Parathyroid adenoma (tissue), 2 donors: ENCODE measurements at regions not wholly inside any gene's neighbourhood (a gene's known extent, or its start where the extent isn't known, plus 50 kb on each side); places are given as distances from the start of the nearest gene placed in this dataset.

Experiments
- H2AFZ ChIP-seq: fragments of 300-600 bp; sonication (generic); one replicate; pipeline ENCODE4 v1.7.0; 2017; ENCODE audit warnings: antibody characterized with exemption, mild to moderate bottlenecking
- H3K27ac ChIP-seq: fragments of 300-600 bp; sonication (generic); one replicate; pipeline ENCODE4 v1.7.0; 2017
- H3K27me3 ChIP-seq: fragments of 300-600 bp; sonication (generic); one replicate; pipeline ENCODE4 v1.7.0; 2017; ENCODE audit warnings: low read length; ENCODE audit not compliant: control insufficient read depth, insufficient read depth
- H3K36me3 ChIP-seq: fragments of 300-600 bp; sonication (generic); one replicate; pipeline ENCODE4 v1.7.0; 2017; ENCODE audit warnings: low read length; ENCODE audit not compliant: control insufficient read depth, insufficient read depth
- H3K4me1 ChIP-seq: fragments of 300-600 bp; sonication (generic); one replicate; pipeline ENCODE4 v1.7.0; 2017; ENCODE audit warnings: control low read depth
- H3K4me2 ChIP-seq: fragments of 300-600 bp; sonication (generic); one replicate; pipeline ENCODE4 v1.7.0; 2017; ENCODE audit warnings: low read length
- H3K4me3 ChIP-seq: fragments of 300-600 bp; sonication (generic); one replicate; pipeline ENCODE4 v1.7.0; 2017; ENCODE audit warnings: low read depth, low read length
- H3K79me2 ChIP-seq: fragments of 300-600 bp; sonication (generic); one replicate; pipeline ENCODE4 v1.7.0; 2017; ENCODE audit warnings: control low read depth
- H3K9ac ChIP-seq: fragments of 300-600 bp; sonication (generic); one replicate; pipeline ENCODE4 v1.7.0; 2017; ENCODE audit warnings: mild to moderate bottlenecking
- H3K9me3 ChIP-seq: fragments of 300-600 bp; sonication (generic); one replicate; pipeline ENCODE4 v1.7.0; 2017; ENCODE audit warnings: low read length; ENCODE audit not compliant: control insufficient read depth
- TF ChIP-seq, protein P1 (sequence below): fragments of 300-600 bp; sonication (generic); IDR thresholded peaks from one replicate; pipeline ENCODE4 v1.7.0; 2017; ENCODE audit warnings: antibody characterized with exemption, mild to moderate bottlenecking
- donor health status: primary hyperparathyroidism.

DNA sequence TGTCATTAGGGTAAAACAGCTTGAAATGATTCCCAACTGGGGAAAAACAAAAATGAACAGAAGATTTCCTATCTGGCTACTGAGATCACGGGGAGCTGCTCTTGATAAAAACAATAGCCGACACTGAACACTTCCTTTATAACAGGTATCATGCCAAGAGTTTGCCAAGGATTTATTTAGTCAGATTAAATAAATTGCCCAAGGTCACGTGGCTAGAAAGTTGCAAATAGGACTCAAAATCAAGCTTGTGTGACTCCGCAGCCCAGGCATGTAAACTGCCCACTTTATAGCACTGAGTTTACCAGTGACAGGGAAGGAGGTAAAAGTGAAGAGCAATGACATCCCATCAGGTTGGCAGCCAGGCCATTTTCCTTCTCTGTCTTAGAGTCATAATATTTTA, 120.7 kb upstream of the ZNF618 start:
- TF ChIP-seq, protein P1, sequence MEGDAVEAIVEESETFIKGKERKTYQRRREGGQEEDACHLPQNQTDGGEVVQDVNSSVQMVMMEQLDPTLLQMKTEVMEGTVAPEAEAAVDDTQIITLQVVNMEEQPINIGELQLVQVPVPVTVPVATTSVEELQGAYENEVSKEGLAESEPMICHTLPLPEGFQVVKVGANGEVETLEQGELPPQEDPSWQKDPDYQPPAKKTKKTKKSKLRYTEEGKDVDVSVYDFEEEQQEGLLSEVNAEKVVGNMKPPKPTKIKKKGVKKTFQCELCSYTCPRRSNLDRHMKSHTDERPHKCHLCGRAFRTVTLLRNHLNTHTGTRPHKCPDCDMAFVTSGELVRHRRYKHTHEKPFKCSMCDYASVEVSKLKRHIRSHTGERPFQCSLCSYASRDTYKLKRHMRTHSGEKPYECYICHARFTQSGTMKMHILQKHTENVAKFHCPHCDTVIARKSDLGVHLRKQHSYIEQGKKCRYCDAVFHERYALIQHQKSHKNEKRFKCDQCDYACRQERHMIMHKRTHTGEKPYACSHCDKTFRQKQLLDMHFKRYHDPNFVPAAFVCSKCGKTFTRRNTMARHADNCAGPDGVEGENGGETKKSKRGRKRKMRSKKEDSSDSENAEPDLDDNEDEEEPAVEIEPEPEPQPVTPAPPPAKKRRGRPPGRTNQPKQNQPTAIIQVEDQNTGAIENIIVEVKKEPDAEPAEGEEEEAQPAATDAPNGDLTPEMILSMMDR: no peak
- no peak overlapping the region for H3K4me3 ChIP-seq
- H3K9ac ChIP-seq: no peak overlapping the region

DNA sequence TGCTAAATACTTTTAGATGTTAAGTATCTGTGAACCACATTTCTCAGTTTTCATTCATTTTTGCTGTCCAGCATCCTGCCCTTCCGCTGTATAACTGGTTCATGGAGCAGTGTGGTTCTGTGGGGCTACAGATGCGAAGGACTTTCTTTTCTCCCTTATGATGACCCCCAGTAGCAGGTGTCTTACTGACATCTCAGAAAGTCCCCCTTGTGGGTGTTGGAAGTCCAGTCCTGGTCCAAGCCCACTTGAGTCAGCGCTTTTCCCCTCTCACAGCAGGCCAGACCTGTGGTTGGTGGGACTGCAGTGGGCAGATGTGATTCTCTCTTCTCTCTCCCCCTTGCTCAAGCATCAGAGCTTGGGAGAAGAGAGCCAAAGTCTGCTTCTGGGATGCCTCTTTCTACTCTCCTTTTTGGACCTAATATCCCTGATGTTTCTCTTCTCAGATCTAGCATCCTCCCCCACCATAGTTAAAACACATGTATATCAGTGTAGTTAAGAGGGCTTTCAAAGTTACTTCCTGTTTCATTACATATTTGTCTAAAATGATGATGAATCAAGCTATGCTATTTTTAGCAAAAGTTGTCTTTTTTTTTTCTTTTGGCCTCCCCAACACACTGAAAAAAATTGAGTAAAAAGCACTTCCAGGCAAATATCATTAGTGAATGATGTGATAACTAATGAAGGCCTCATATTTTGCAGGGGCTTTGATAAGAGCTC, 119.5 kb upstream of the ZNF618 start:
- no peaks in the 10 kb centered on the region for H3K36me3 ChIP-seq
- H3K4me3 ChIP-seq: no peak overlapping the region
- H3K27ac ChIP-seq: no peak overlapping the region
- H3K9ac ChIP-seq: no peak overlapping the region
- no peaks in the 10 kb centered on the region for H3K9me3 ChIP-seq
- H3K27me3 ChIP-seq: no peaks in the 10 kb centered on the region
- H3K4me2 ChIP-seq: no peak overlapping the region
- H2AFZ ChIP-seq: no peak overlapping the region
- TF ChIP-seq, protein P1: no peak
- H3K79me2 ChIP-seq: no peaks in the 10 kb centered on the region
- H3K4me1 ChIP-seq: no peaks in the 10 kb centered on the region

More for the DNA sequence above, 120.7 kb upstream of the ZNF618 start:
- Histone ChIP-seq H3K9me3 (no peaks in the 10 kb centered on the region), H3K27me3 (no peaks in the 10 kb centered on the region), H3K79me2 (no peaks in the 10 kb centered on the region), H2AFZ (no peak overlapping the region), H3K4me1 (no peaks in the 10 kb centered on the region), H3K27ac (no peak overlapping the region), H3K4me2 (no peak overlapping the region), H3K36me3 (no peaks in the 10 kb centered on the region)

DNA sequence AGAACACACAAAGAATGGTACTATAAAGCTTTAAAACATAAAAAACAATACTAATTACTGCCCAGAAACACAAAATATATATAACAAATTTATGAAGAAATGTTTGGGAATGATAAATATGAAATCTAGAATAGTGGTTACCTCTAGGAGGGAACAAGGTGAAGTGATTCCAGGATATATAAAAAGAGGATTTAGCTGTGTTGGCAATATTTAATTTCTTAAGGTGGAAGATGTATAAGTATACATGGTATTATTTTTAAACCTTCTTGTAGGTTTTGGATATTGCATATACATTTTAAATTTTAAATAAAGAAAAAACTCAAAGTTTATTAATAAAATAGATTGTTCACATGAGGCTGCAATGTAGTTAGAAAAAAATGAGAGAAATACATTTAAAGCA, 112.7 kb upstream of the ZNF618 start:
- H3K9me3 ChIP-seq: no peaks in the 10 kb centered on the region
- TF ChIP-seq, protein P1: no peak
- H3K4me2 ChIP-seq: no peak overlapping the region
- H3K27me3 ChIP-seq: no peaks in the 10 kb centered on the region
- no peaks in the 10 kb centered on the region for H3K4me1 ChIP-seq
- no peak overlapping the region for H3K9ac ChIP-seq
- no peaks in the 10 kb centered on the region for H3K79me2 ChIP-seq
- no peak overlapping the region for H3K4me3 ChIP-seq
- no peak overlapping the region for H2AFZ ChIP-seq
- H3K27ac ChIP-seq: no peak overlapping the region
- H3K36me3 ChIP-seq: no peaks in the 10 kb centered on the region

DNA sequence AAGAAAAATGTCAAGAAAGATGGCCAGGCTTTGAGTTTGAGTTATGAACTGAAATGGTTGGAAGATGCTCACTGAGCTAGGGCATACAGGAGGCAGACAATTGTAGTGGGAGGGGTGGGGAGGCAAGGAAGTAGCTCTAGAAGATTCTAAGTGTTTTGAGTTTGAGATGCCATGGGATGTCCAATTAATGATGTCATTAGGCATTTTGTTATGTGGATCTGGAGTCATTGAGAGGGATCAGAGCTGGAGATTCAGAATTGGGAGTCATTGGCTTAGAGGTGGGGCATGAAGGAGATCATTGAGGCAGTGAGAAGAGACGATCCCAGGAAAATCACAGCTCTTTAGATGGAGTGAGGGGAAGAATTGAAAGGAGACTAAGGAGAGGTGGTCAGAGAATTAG, 111.5 kb upstream of the ZNF618 start:
- no peak overlapping the region for H3K9ac ChIP-seq
- no peaks in the 10 kb centered on the region for H3K36me3 ChIP-seq
- H2AFZ ChIP-seq: no peak overlapping the region
- TF ChIP-seq, protein P1: no peak
- no peaks in the 10 kb centered on the region for H3K27me3 ChIP-seq
- H3K4me1 ChIP-seq: no peaks in the 10 kb centered on the region
- H3K4me2 ChIP-seq: no peak overlapping the region
- no peak overlapping the region for H3K4me3 ChIP-seq
- no peaks in the 10 kb centered on the region for H3K9me3 ChIP-seq
- no peak overlapping the region for H3K27ac ChIP-seq
- no peaks in the 10 kb centered on the region for H3K79me2 ChIP-seq

DNA sequence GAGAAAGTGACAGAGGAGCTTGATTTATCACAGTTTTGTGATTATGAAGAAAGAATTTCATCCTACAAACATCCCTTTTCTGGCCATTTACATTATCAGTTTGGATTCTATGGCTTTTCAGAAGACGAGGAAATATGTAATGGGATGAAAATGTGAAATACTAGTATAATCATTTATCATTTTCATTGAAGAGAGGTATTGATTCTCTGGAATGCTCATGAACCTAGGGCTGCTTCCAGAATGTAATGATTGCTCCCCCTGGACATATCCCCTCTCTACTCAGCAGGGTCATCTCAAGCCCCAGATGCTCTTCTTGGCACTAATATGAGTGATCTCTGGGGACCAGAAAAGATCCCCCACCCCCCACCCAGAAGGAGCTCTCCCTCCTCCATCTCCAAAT, 106.7 kb upstream of the ZNF618 start:
- H3K36me3 ChIP-seq: no peaks in the 10 kb centered on the region
- TF ChIP-seq, protein P1: no peak
- H3K4me2 ChIP-seq: no peak overlapping the region
- no peak overlapping the region for H3K27ac ChIP-seq
- H3K4me1 ChIP-seq: no peaks in the 10 kb centered on the region
- no peaks in the 10 kb centered on the region for H3K79me2 ChIP-seq
- no peak overlapping the region for H3K9ac ChIP-seq
- H3K4me3 ChIP-seq: no peak overlapping the region
- no peak overlapping the region for H2AFZ ChIP-seq
- no peaks in the 10 kb centered on the region for H3K9me3 ChIP-seq
- H3K27me3 ChIP-seq: no peaks in the 10 kb centered on the region
